Loucy (cell line): ENCODE measurements at regions not wholly inside any gene's neighbourhood (a gene's known extent, or its start where the extent isn't known, plus 50 kb on each side); places are given as distances from the start of the nearest gene placed in this dataset.
"Not testable (repeated sequence)": the region's sequence is repeated elsewhere in the genome, so short reads cannot be mapped to it uniquely, and the experiment has no call there.

Source experiments
- H2AFZ ChIP-seq: fragments of 200-600 bp; sonication (generic); 2 replicates; pipeline ENCODE4 v1.6.0; 2016; ENCODE audit warnings: antibody characterized with exemption, mild to moderate bottlenecking, low read length, moderate library complexity
- H3F3A ChIP-seq: fragments of 200-600 bp; 2 replicates; pipeline ENCODE4 v1.6.0; 2016; ENCODE audit warnings: antibody characterized with exemption, low read depth, mild to moderate bottlenecking
- H3K27me3 ChIP-seq: fragments of 200-600 bp; sonication (generic); 2 replicates; pipeline ENCODE4 v1.6.1; 2014; ENCODE audit warnings: low read length, mild to moderate bottlenecking; ENCODE audit not compliant: insufficient read depth, poor library complexity, severe bottlenecking
- H3K36me3 ChIP-seq: fragments of 200-600 bp; sonication (generic); 2 replicates; pipeline ENCODE4 v1.6.1; 2016; ENCODE audit warnings: low read length; ENCODE audit not compliant: insufficient read depth
- H3K4me1 ChIP-seq: fragments of 200-600 bp; sonication (generic); 2 replicates; pipeline ENCODE4 v1.5.1; 2014; ENCODE audit warnings: low read length, mild to moderate bottlenecking; ENCODE audit not compliant: insufficient read depth, poor library complexity, severe bottlenecking
- H3K4me2 ChIP-seq: fragments of 200-600 bp; sonication (generic); 2 replicates; pipeline ENCODE4 v1.6.0; 2014; ENCODE audit warnings: antibody characterized with exemption, low read length, low read depth, mild to moderate bottlenecking; ENCODE audit not compliant: poor library complexity, severe bottlenecking
- H3K4me3 ChIP-seq: fragments of 200-600 bp; sonication (generic); 2 replicates; pipeline ENCODE4 v1.5.1; 2014; ENCODE audit warnings: low read length, mild to moderate bottlenecking, mixed read lengths; ENCODE audit not compliant: poor library complexity, severe bottlenecking
- H3K79me2 ChIP-seq: fragments of 200-600 bp; sonication (generic); 2 replicates; pipeline ENCODE4 v1.6.1; 2014; ENCODE audit warnings: low read length; ENCODE audit not compliant: insufficient read depth
- H3K9ac ChIP-seq: fragments of 200-600 bp; sonication (generic); 2 replicates; pipeline ENCODE4 v1.6.0; 2014; ENCODE audit warnings: mild to moderate bottlenecking, low read depth, low read length, moderate library complexity; ENCODE audit not compliant: poor library complexity, severe bottlenecking
- H3K9me2 ChIP-seq: fragments of 200-600 bp; sonication (generic); replicated peaks from 2 replicates; pipeline ENCODE4 v1.6.1; 2016; ENCODE audit warnings: low read depth, low read length, mixed read lengths
- H3K9me3 ChIP-seq: fragments of 200-600 bp; sonication (generic); 2 replicates; pipeline ENCODE4 v1.6.1; 2014; ENCODE audit warnings: mild to moderate bottlenecking, antibody characterized with exemption, low read length, low read depth; ENCODE audit not compliant: insufficient read depth
- H4K20me1 ChIP-seq: fragments of 200-600 bp; sonication (generic); 2 replicates; pipeline ENCODE4 v1.6.0; 2014; ENCODE audit warnings: antibody characterized with exemption, low read length, mild to moderate bottlenecking; ENCODE audit not compliant: insufficient read depth, poor library complexity, severe bottlenecking

DNA sequence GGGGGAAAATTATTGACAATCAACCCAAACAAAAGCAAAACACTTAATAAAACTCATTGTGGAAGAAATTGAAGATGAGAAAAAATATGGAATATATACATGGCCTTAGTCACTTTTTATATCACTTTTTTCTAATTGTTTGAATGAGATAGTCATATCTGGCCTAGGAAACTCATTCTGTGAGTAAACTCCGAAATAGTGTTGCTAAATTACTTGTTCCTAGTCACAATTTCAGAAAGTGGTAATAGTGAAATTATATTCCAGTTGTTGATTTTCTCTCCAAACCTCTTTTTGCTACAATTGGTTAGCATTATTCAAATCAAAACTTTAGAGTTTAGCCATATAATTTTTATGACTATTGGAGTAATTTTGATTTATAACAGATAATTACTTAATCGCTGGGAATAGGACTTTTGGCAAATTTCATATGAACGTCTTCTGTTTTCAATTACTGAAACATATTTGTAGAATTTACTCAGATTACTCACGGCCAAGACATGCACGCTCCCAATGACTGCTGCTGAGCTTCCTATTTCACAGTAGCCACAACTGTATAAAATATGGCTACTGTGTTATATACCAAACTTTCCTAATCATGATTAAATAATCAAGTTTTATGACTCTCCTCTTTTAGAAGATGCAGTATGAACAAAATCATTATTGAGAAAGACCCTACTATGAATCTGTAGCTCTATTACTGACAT lies 199.7 kb upstream of the ZNF322 start:
- not testable (repeated sequence) for H3F3A ChIP-seq, H3K4me1 ChIP-seq, H3K9me3 ChIP-seq, H3K79me2 ChIP-seq, H2AFZ ChIP-seq, H3K27me3 ChIP-seq, H4K20me1 ChIP-seq, H3K4me3 ChIP-seq, H3K9ac ChIP-seq, H3K9me2 ChIP-seq, H3K4me2 ChIP-seq, H3K36me3 ChIP-seq

DNA sequence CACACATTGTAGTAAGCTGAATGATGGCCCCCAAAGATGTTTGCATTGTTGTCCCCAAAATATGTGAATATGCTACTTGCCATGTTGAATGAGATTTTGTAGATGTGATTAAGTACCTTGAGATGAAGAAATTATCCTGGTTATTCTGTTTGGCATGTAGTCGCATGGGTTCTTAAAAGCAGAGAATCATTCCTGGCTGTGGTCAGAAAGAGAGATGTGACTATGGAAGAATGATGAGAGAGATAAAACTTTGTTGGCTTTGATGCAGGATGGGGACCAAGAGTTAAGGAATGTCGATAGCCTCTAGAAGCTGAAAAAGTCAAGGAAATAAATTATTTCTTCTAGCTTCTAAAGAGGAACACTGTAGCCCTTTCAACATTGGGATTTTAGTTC lies 200.2 kb upstream of the ZNF322 start:
- H3K9me2 ChIP-seq, H3F3A ChIP-seq, H3K4me2 ChIP-seq, H3K4me1 ChIP-seq, H3K9ac ChIP-seq, H3K36me3 ChIP-seq, H2AFZ ChIP-seq, H3K4me3 ChIP-seq, H4K20me1 ChIP-seq, H3K9me3 ChIP-seq, H3K79me2 ChIP-seq, H3K27me3 ChIP-seq: not testable (repeated sequence)

DNA sequence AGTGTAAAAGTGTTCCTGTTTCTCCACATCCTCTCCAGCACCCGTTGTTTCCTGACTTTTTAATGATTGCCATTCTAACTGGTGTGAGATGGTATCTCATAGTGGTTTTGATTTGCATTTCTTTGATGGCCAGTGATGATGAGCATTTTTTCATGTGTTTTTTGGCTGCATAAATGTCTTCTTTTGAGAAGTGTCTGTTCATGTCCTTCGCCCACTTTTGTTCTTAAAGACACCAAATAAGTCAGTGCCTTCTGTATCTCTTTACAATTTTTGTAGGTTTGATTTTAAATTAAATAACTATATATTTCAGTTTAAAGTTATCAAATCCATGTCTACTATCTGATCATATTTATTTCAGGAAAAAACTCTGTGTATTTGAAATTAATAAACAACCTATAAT lies 202.4 kb upstream of the ZNF322 start:
- not testable (repeated sequence) for H3K9me2 ChIP-seq, H3K4me2 ChIP-seq, H3K79me2 ChIP-seq, H3K27me3 ChIP-seq, H4K20me1 ChIP-seq, H3K36me3 ChIP-seq, H3K9me3 ChIP-seq, H3K4me3 ChIP-seq, H3K9ac ChIP-seq, H3K4me1 ChIP-seq, H3F3A ChIP-seq, H2AFZ ChIP-seq

DNA sequence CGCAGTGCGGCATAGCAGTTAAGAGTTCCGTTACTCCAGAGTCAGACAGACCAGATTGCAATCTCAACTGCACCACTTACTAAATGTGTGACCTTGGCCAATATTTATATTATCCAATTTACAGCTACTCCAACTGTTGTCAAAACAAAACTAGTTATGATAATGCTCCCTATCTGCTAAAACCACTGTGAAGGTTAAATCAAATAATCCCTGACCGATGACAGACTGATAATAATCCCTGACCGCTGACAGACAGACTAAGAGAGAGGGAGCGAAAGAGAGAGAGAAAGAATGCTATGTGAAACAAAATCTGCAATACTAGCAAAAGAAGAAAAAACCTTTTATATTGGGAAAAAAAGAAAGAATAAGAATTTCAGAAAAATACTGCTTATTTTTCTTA lies 204.1 kb upstream of the ZNF322 start:
- H3K4me3 ChIP-seq, H3K4me2 ChIP-seq, H3K4me1 ChIP-seq, H3K9me2 ChIP-seq, H3K27me3 ChIP-seq, H3F3A ChIP-seq, H4K20me1 ChIP-seq, H3K9me3 ChIP-seq, H3K36me3 ChIP-seq, H3K9ac ChIP-seq, H2AFZ ChIP-seq, H3K79me2 ChIP-seq: not testable (repeated sequence)

DNA sequence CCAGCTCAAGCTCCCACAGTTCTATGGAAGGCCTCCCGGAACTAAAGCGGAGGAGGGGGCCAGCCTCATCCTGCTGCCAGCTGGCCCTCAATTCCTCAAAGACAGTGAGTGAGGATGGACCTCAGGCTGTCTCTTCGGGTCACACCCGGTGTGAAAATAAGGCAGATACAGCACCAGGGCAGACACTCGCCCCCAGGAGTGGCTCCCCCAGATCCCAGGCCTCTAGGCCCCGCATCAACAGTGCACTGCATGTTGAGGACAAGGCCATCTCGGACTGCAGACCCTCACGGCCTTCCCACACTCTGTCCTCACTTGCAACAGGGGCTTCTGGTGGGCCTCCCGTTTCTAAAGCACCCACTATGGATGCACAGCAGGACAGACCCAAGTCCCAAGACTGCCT lies 239.2 kb upstream of the ZNF322 start:
- not testable (repeated sequence) for H3K36me3 ChIP-seq, H3K79me2 ChIP-seq, H3F3A ChIP-seq, H2AFZ ChIP-seq, H3K9ac ChIP-seq, H3K27me3 ChIP-seq, H3K9me3 ChIP-seq, H4K20me1 ChIP-seq, H3K4me1 ChIP-seq, H3K9me2 ChIP-seq, H3K4me3 ChIP-seq, H3K4me2 ChIP-seq

DNA sequence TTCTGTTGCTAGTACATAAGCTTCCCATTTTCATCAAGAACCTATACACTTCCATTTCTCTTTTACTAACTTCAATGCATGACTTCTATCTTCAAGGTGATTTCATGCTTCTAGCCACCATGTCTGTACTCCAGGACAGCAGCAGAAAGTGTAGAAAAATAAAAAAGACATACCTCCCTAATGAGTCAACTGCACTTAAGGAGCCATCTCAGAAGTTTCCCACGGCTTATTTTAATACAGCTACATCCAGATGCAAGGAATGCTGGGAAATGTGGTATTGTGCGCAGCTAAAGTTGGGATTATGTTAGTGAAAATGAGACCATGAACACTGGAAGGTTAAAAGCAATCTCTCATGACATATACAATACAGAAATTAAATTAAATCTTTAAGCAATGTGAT lies 264.7 kb upstream of the ZNF322 start:
- H3K4me1 ChIP-seq, H3K9me2 ChIP-seq, H3K9ac ChIP-seq: not testable (repeated sequence)

DNA sequence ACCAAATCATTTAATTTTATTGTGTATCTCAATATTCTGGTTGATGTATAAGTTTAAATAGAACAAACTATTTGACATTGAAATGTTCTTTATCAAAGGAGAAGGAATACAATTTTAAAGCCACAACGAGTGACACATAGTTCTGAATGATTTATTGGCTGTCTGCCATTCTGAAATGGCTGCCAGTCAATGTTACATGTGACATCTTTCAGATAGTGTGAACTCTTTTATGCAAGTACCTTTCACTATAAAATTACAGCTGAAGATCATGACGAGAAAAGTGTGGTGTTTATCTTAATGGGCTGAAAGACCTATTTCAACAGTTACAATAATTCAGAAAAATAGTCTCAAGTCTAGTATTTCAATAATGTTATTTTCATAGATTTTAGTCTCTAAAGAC lies 268.6 kb upstream of the ZNF322 start:
- not testable (repeated sequence) for H2AFZ ChIP-seq

More for the DNA sequence above, 264.7 kb upstream of the ZNF322 start:
- not testable (repeated sequence) for H3K4me2 ChIP-seq, H2AFZ ChIP-seq, H4K20me1 ChIP-seq, H3K9me3 ChIP-seq, H3K36me3 ChIP-seq, H3F3A ChIP-seq, H3K4me3 ChIP-seq, H3K27me3 ChIP-seq, H3K79me2 ChIP-seq

More for the DNA sequence above, 268.6 kb upstream of the ZNF322 start:
- not testable (repeated sequence) for H3K9me3 ChIP-seq, H3K4me2 ChIP-seq, H3K4me1 ChIP-seq, H3K4me3 ChIP-seq, H3K9ac ChIP-seq, H3K27me3 ChIP-seq, H3K79me2 ChIP-seq, H3K9me2 ChIP-seq, H3K36me3 ChIP-seq, H4K20me1 ChIP-seq, H3F3A ChIP-seq
